ENCODE measurements at regions not wholly inside any gene's neighbourhood (a gene's known extent, or its start where the extent isn't known, plus 50 kb on each side); places are given as distances from the start of the nearest gene placed in this dataset.
A peak's percentile ranks its signal among the peaks of the same experiment; 100 is the strongest.

DNA sequence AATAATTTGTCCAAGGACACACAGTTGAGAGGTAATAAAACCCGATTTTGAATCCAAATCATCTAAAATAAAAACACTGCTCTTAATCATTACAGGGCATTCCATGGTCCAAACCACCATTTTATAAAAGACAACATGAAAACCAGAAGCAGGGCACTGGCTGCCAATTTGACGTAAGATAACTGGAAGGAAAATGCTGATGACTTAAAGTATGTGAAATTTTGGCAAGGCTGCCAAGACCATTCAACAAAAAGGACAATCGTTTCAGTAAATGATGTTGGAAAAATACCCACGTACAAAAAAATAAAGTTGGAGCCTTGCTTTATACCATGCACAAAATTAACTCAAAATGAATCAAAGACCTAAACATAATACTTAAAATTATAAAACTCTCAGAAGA lies 344.4 kb downstream of the RAPGEF2 start:
- ChIA-PET POLR2A (no interaction called here), CTCF (no interaction called here)
- TF ChIP-seq, protein P1, sequence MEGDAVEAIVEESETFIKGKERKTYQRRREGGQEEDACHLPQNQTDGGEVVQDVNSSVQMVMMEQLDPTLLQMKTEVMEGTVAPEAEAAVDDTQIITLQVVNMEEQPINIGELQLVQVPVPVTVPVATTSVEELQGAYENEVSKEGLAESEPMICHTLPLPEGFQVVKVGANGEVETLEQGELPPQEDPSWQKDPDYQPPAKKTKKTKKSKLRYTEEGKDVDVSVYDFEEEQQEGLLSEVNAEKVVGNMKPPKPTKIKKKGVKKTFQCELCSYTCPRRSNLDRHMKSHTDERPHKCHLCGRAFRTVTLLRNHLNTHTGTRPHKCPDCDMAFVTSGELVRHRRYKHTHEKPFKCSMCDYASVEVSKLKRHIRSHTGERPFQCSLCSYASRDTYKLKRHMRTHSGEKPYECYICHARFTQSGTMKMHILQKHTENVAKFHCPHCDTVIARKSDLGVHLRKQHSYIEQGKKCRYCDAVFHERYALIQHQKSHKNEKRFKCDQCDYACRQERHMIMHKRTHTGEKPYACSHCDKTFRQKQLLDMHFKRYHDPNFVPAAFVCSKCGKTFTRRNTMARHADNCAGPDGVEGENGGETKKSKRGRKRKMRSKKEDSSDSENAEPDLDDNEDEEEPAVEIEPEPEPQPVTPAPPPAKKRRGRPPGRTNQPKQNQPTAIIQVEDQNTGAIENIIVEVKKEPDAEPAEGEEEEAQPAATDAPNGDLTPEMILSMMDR (IDR thresholded peaks at IDR 0.05; ENCODE audit: control extremely low read depth, extremely low read depth, low read depth, missing control alignments) = no peak
- no peak for DNase-seq (ENCODE audit: extremely low spot score)

DNA sequence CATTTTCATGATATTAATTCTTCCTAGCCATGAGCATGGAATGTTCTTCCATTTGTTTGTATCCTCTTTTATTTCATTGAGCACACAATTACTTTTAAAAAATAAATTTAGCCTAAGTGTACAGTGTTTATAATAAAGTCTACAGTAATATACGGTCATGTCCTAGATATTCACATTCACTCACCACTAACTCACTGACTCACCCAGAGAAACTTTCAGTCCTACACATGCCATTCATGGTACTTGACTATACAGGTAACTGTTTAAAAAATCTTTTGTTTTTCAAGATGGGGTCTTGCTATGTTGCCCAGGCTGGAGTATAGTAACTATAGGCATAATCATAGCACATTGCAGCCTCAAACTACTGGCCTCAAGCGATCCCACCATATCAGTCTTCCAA lies 348.1 kb downstream of the RAPGEF2 start:
- ChIA-PET POLR2A (no interaction called here), CTCF (no interaction called here)
- DNase-seq (ENCODE audit: extremely low spot score) = no peak
- TF ChIP-seq, protein P1 (IDR thresholded peaks at IDR 0.05; ENCODE audit: control extremely low read depth, extremely low read depth, low read depth, missing control alignments) = no peak

DNA sequence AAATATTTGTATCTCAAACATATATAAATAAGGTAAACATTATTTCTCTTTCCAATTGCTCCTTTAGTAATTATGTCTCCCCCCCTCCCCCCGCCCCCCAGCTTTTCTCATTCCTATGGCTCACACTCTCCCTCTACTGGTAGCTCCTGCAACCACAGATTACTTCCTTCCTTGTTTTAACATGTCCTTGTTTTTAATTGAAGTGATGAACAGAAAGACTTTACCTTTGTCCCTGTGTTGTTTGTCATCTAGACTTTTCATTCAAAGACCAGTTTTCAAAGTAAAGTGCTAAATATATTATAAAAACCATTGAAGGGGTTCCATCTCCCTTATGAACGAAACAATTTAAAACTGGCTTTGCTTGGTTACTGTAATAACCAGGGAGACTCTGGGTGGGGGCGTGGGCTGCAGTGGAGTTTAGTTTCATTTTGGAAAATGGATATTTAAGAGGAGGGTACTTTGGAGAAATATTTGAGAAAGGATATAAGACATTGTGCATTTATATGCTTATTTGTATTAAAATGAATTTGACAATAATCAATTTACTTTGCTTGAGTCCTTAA lies 352.9 kb downstream of the RAPGEF2 start:
- TF ChIP-seq, protein P1 (IDR thresholded peaks at IDR 0.05; ENCODE audit: control extremely low read depth, extremely low read depth, low read depth, missing control alignments) = peak; percentile 58
- ChIA-PET POLR2A (no interaction called here), CTCF (interaction anchor here (0.9 to 1.7 kb wide), 5 partner anchors 9 to 960 kb away, joined by 3 to 8 read pairs (median 3); no protein-coding TSS in a partner anchor)
- DNase-seq (ENCODE audit: extremely low spot score) = peak; percentile 38

DNA sequence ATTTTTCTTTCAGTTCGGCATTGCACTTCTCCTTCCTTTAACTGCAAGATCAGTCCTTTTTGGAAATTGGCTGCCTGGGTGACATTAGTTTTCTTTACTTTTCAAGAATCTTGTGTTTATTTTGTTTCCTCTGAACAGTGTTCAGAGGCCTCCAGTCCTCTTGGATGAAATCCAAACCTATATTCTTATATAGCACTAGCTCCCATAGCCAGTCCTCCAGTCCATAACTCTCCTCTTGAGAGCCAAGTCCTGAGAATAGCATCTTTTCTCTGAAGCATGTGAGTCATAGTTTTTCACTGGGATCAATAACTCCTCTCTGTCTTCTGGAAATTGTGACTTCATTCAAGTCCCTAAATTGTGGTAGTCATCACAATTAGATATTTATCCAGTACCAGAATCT lies 357.5 kb downstream of the RAPGEF2 start:
- TF ChIP-seq, protein P1 (IDR thresholded peaks at IDR 0.05; ENCODE audit: control extremely low read depth, extremely low read depth, low read depth, missing control alignments) = no peak
- POLR2A ChIA-PET = no interaction called here
- CTCF ChIA-PET = interaction anchor here (1.5 kb wide), 1 partner anchor 27 kb away, joined by 4 read pairs; no protein-coding TSS in a partner anchor
- DNase-seq (ENCODE audit: extremely low spot score) = no peak

DNA sequence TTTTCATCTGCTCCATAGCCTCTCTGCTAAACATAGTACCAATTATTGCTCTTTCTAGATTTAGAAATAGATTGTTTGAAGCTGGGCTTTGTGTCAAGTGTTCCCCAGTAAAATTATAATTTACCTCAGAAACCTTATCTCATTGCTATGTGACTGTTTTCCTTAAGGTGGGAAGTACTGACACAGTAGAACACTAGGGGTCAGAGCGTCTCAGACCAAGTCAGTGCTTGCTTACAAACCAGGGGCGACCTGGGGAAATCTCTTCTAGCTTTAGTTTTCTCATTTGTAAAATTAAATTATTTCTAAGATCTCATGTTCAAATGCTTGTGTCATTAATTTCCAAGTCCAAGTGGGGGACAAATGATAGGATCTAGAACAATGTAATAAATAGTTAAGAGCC lies 360.4 kb downstream of the RAPGEF2 start:
- TF ChIP-seq, protein P1 (IDR thresholded peaks at IDR 0.05; ENCODE audit: control extremely low read depth, extremely low read depth, low read depth, missing control alignments) = no peak
- CTCF ChIA-PET = interaction anchor here (0.8 to 2.8 kb wide), 4 partner anchors 7 to 18 kb away, joined by 3 to 8 read pairs (median 4); no protein-coding TSS in a partner anchor
- no peak for DNase-seq (ENCODE audit: extremely low spot score)
- POLR2A ChIA-PET = no interaction called here

DNA sequence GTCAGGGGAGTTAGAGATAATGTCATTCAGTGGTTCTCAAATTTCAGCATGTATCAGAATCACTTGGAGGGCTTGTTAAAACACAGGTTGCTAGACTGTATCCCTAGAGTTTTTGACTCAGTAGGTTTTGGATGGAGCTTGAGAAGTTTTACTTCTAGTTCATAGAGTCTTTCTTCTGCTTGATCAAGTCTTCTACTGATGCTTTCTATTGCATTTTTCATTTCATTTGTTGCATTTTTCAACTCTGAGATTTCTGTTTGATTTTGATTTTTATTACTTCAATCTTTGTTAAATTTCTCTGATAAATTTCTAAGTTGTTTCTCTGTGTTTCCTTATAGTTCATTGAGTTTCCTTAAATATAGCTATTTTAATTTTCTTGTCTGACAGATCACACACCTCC lies 361.4 kb downstream of the RAPGEF2 start:
- ChIA-PET POLR2A (no interaction called here), CTCF (interaction anchor here (1.9 to 2.8 kb wide), 2 partner anchors 9 to 11 kb away, joined by 6 to 8 read pairs; no protein-coding TSS in a partner anchor)
- TF ChIP-seq, protein P1 (IDR thresholded peaks at IDR 0.05; ENCODE audit: control extremely low read depth, extremely low read depth, low read depth, missing control alignments) = no peak
- no peak for DNase-seq (ENCODE audit: extremely low spot score)
